ENCODE measurements at regions not wholly inside any gene's neighbourhood (a gene's known extent, or its start where the extent isn't known, plus 50 kb on each side); places are given as distances from the start of the nearest gene placed in this dataset.

DNA sequence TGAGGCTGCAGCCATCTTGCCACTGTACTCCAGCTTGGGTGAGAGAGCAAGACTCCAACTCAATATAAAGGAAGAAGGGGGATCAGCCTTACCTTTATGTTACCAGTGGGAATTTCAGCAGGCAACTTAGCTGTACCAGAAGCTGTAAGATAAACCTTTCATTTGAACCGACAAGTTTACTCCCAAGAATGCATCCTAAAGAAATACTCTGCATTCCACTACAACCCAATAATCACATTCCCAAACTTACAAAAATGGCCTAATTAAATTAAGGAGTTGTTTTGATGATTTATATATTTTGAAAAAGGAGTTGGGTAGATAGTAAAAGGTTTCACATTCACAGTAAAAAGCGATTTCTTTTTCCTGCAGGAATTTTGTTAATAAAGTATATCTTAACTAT, 241.4 kb downstream of the TTC8 start:
- TF ChIP-seq, protein P1, sequence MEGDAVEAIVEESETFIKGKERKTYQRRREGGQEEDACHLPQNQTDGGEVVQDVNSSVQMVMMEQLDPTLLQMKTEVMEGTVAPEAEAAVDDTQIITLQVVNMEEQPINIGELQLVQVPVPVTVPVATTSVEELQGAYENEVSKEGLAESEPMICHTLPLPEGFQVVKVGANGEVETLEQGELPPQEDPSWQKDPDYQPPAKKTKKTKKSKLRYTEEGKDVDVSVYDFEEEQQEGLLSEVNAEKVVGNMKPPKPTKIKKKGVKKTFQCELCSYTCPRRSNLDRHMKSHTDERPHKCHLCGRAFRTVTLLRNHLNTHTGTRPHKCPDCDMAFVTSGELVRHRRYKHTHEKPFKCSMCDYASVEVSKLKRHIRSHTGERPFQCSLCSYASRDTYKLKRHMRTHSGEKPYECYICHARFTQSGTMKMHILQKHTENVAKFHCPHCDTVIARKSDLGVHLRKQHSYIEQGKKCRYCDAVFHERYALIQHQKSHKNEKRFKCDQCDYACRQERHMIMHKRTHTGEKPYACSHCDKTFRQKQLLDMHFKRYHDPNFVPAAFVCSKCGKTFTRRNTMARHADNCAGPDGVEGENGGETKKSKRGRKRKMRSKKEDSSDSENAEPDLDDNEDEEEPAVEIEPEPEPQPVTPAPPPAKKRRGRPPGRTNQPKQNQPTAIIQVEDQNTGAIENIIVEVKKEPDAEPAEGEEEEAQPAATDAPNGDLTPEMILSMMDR (IDR thresholded peaks at IDR 0.05), result no peak
- TF ChIP-seq POLR2A (IDR thresholded peaks at IDR 0.05; ENCODE audit: low read depth), result no peak
- no peak for TF ChIP-seq POLR2AphosphoS5 (IDR thresholded peaks at IDR 0.05)

Measured in esophagus muscularis mucosa (tissue), 3 donors.